Right cardiac atrium (tissue), 5 donors: ENCODE measurements at regions not wholly inside any gene's neighbourhood (a gene's known extent, or its start where the extent isn't known, plus 50 kb on each side); places are given as distances from the start of the nearest gene placed in this dataset.

Experiments used
- ATAC-seq, 2 donors: fragments of 200-7000 bp; cut with Tn5 transposase; one replicate each; pipeline versions ENCODE4 v1.8.0 to v1.9.1; 2020; ENCODE audit warnings: moderate library complexity in 2 of 2, mild to moderate bottlenecking in 1 of 2
- DNase-seq, 3 donors: peaks; one replicate each; pipeline ENCODE4 v3.0.0-alpha.2; 2020
- H3K27ac ChIP-seq: one replicate; pipeline ENCODE4 v1.5.1; 2013; ENCODE audit warnings: mild to moderate bottlenecking, low read length, control low read depth, moderate library complexity
- H3K27me3 ChIP-seq: one replicate; pipeline ENCODE4 v1.6.1; 2013; ENCODE audit not compliant: control insufficient read depth, insufficient read depth
- H3K4me1 ChIP-seq: one replicate; pipeline ENCODE4 v1.6.1; 2013; ENCODE audit warnings: low read length; ENCODE audit not compliant: control insufficient read depth, insufficient read depth
- H3K4me3 ChIP-seq: one replicate; pipeline ENCODE4 v1.5.1; 2013; ENCODE audit warnings: low read length, control low read depth
- H3K9me3 ChIP-seq: one replicate; pipeline ENCODE4 v1.6.1; 2013; ENCODE audit warnings: low read length; ENCODE audit not compliant: control insufficient read depth
- WGBS: extraction: QIAGEN DNeasy Blood & Tissue Kit; methylation state at CpG from one replicate; pipeline ENCODE4 v1.1.7; 2013; 5-methylcytosine and 5-hydroxymethylcytosine counted together
- intact Hi-C, 4 donors: fragments of 100-400 bp; cut with DNase I; formaldehyde crosslinking; loops; one replicate each; pipeline versions ENCODE4 v1.11.0 to v1.14.0; 2022 to 2023
- donor health status: healthy with polysubstance abuse.
- donor health status: DM: no; HTN: yes; CAD: no.
- donor health status: DM: no; HTN: no; CAD: no.
- donor health status: DM: no; HTN: yes; CAD: no; lungs with severe emphysema.
- donor health status: DM: yes; HTN: yes; CAD: no.

GRCh38 chr20:54397292-54398140 lies 77.9 kb upstream of the DOK5 start:
- intact Hi-C loops: no loop called here
- no peaks in the 10 kb centered on the region for H3K27me3 ChIP-seq
- no peak overlapping the region for H3K27ac ChIP-seq
- H3K4me1 ChIP-seq: no peaks in the 10 kb centered on the region
- WGBS: 71% methylated on average over 3 of the region's 3 CpGs
- H3K9me3 ChIP-seq: no peaks in the 10 kb centered on the region
- ATAC-seq: no peak
- H3K4me3 ChIP-seq: no peak overlapping the region
- no peak for DNase-seq

- ATAC-seq (no peak), DNase-seq (no peak)
- intact Hi-C loops: no loop called here
- 88% methylated on average over 5 of the region's 5 CpGs for WGBS
- Histone ChIP-seq H3K27me3 (no peaks in the 10 kb centered on the region), H3K4me3 (no peak overlapping the region), H3K4me1 (no peaks in the 10 kb centered on the region), H3K27ac (no peak overlapping the region), H3K9me3 (no peaks in the 10 kb centered on the region)
These were observed 76.6 kb upstream of the DOK5 start for GRCh38 chr20:54398814-54399213.

- H3K4me3 ChIP-seq: no peak overlapping the region
- no peak overlapping the region for H3K27ac ChIP-seq
- intact Hi-C loops: no loop called here
- H3K4me1 ChIP-seq: no peaks in the 10 kb centered on the region
- 83% methylated on average over 2 of the region's 2 CpGs for WGBS
- ATAC-seq: no peak
- no peaks in the 10 kb centered on the region for H3K9me3 ChIP-seq
- DNase-seq: no peak
- H3K27me3 ChIP-seq: no peaks in the 10 kb centered on the region
These were observed 69.9 kb upstream of the DOK5 start for GRCh38 chr20:54405540-54405939.

- Histone ChIP-seq H3K4me3 (no peak overlapping the region), H3K9me3 (no peaks in the 10 kb centered on the region), H3K4me1 (no peaks in the 10 kb centered on the region), H3K27ac (no peak overlapping the region), H3K27me3 (no peaks in the 10 kb centered on the region)
- ATAC-seq (no peak), DNase-seq (no peak)
- intact Hi-C loops: no loop called here
- 85% methylated on average over 6 of the region's 6 CpGs for WGBS
These were observed 67.9 kb upstream of the DOK5 start for GRCh38 chr20:54407459-54407858.

GRCh38 chr20:54415967-54416366 lies 59.4 kb upstream of the DOK5 start:
- ATAC-seq: no peak
- no peak overlapping the region for H3K4me3 ChIP-seq

GRCh38 chr20:54416770-54417169 lies 58.6 kb upstream of the DOK5 start:
- Histone ChIP-seq H3K4me3 (no peak overlapping the region), H3K27me3 (no peaks in the 10 kb centered on the region), H3K9me3 (no peaks in the 10 kb centered on the region), H3K27ac (no peak overlapping the region), H3K4me1 (no peaks in the 10 kb centered on the region)
- no peak for ATAC-seq
- intact Hi-C loops: no loop called here
- no peak for DNase-seq
- WGBS: 52% methylated on average over 4 of the region's 4 CpGs

More at GRCh38 chr20:54415967-54416366, 59.4 kb upstream of the DOK5 start:
- Histone ChIP-seq H3K4me1 (no peaks in the 10 kb centered on the region), H3K27ac (no peak overlapping the region), H3K27me3 (no peaks in the 10 kb centered on the region), H3K9me3 (no peaks in the 10 kb centered on the region)
- DNase-seq: no peak
- 82% methylated on average over 1 of the region's 1 CpG for WGBS
- intact Hi-C loops: no loop called here

DNA sequence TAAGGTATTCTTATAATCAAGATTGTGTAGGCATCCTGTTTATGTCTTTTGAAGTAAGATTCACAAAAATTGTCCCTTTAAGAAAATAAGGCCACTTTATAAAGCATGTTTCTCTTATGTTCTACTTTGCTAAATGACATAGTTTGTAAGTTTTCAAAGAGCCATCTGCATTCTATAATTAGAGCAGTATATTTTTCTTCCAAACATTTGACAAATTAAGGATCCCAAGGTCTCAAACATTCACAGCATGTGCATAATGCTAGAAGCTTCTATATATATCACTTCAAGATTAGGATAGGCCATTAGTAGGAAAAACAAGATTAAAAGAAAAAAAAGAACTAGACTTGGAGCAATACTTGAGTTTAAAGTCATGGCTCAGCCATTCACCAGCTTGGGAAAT lies 55.9 kb upstream of the DOK5 start:
- no peak for ATAC-seq
- no peaks in the 10 kb centered on the region for H3K4me1 ChIP-seq
- H3K27me3 ChIP-seq: no peaks in the 10 kb centered on the region
- no peak overlapping the region for H3K4me3 ChIP-seq
- H3K9me3 ChIP-seq: no peaks in the 10 kb centered on the region
- intact Hi-C loops: no loop called here
- no peak overlapping the region for H3K27ac ChIP-seq
- DNase-seq: no peak
